GM12878 (cell line): ENCODE measurements at regions not wholly inside any gene's neighbourhood (a gene's known extent, or its start where the extent isn't known, plus 50 kb on each side); places are given as distances from the start of the nearest gene placed in this dataset.

ENCODE experiments used
- ATAC-seq: fragments of 200-7000 bp; cut with Tn5 transposase; 3 replicates; pipeline ENCODE4 v1.9.1; 2020; ENCODE audit warnings: mild to moderate bottlenecking, moderate library complexity
- BruUV-seq: library from RNA; stranded (reverse); fragments of 400-500 nt; replicated peaks from 2 replicates; lab custom pipeline; 2021; lab: Mats Ljungman, UMichigan
- CTCF ChIA-PET: fragments of 300-600 bp; sonication (Branson Sonifier 250); formaldehyde crosslinking; extraction: SDS; loops from one replicate; lab custom pipeline; 2021; ENCODE audit warnings: inconsistent platforms; lab: Yijun Ruan, JAX
- POLR2A ChIA-PET: fragments of 350-600 bp; formaldehyde crosslinking; extraction: SDS; loops from one replicate; lab custom pipeline; 2021; ENCODE audit warnings: inconsistent platforms; lab: Charles Lee
- RAD21 ChIA-PET: fragments of 300-600 bp; sonication (Branson Sonifier 250); formaldehyde crosslinking; loops from one replicate; lab custom pipeline; 2023; ENCODE audit warnings: antibody characterized with exemption; ENCODE audit not compliant: unreplicated experiment; lab: Charles Lee
- SMC1A ChIA-PET: fragments of 300-600 bp; sonication (Branson Sonifier 250); formaldehyde crosslinking; loops from one replicate; lab custom pipeline; 2023; ENCODE audit not compliant: unreplicated experiment, uncharacterized antibody; lab: Charles Lee
- DNase-seq: peaks from one replicate; pipeline ENCODE4 v3.0.0-alpha.2; 2011; ENCODE audit warnings: low read depth, low spot score
- FAIRE-seq: peaks from 3 replicates; lab custom pipeline; 2011; peaks lifted over from hg19 to GRCh38; lab: Jason Lieb, UNC
- H2AFZ ChIP-seq: 2 replicates; pipeline ENCODE4 v1.6.0; 2011; ENCODE audit warnings: low read depth, low read length, control low read depth; ENCODE audit not compliant: control insufficient read depth
- H3K27ac ChIP-seq: 2 replicates; pipeline ENCODE4 v1.5.1; 2011; ENCODE audit warnings: control low read depth; ENCODE audit not compliant: control insufficient read depth, insufficient read depth
- H3K27me3 ChIP-seq, 2 experiments: replicated peaks in 1 of 2; 2 replicates each; pipeline versions ENCODE4 v1.6.0 to v1.6.1; 2011; ENCODE audit warnings: low read length in 1 of 2; ENCODE audit not compliant: control insufficient read depth in 2 of 2, insufficient read depth in 2 of 2
- H3K36me3 ChIP-seq, 2 experiments: 2 replicates each; pipeline ENCODE4 v1.5.1; 2011; ENCODE audit warnings: low read length in 1 of 2; ENCODE audit not compliant: control insufficient read depth in 2 of 2, insufficient read depth in 2 of 2
- H3K4me1 ChIP-seq: 2 replicates; pipeline ENCODE4 v1.6.1; 2011; ENCODE audit warnings: mild to moderate bottlenecking, low read length, moderate library complexity, mixed read lengths; ENCODE audit not compliant: control insufficient read depth, insufficient read depth
- H3K4me2 ChIP-seq: 2 replicates; pipeline ENCODE4 v1.6.0; 2011; ENCODE audit warnings: control low read depth; ENCODE audit not compliant: control insufficient read depth, insufficient read depth
- H3K4me3 ChIP-seq: fragments of 200-600 bp; sonication (generic); 2 replicates; pipeline ENCODE4 v1.5.1; 2016
- H3K79me2 ChIP-seq: 2 replicates; pipeline ENCODE4 v1.6.0; 2011; ENCODE audit warnings: low read length; ENCODE audit not compliant: control insufficient read depth, insufficient read depth
- H3K9ac ChIP-seq: 2 replicates; pipeline ENCODE4 v1.8.0; 2011; ENCODE audit warnings: low read length, control low read depth, mixed read lengths; ENCODE audit not compliant: control insufficient read depth, insufficient read depth
- H3K9me3 ChIP-seq: replicated peaks from 3 replicates; pipeline ENCODE4 v1.5.1; 2011; ENCODE audit warnings: mild to moderate bottlenecking, low read length; ENCODE audit not compliant: control insufficient read depth, insufficient read depth
- H4K20me1 ChIP-seq: 2 replicates; pipeline ENCODE4 v1.6.0; 2011; ENCODE audit not compliant: control insufficient read depth, insufficient read depth
- E2F4 ChIP-seq: IDR thresholded peaks from 2 replicates; pipeline ENCODE4 v1.6.1; 2012; ENCODE audit warnings: low read depth, low read length, improper control_type of control experiment
- ELK1 ChIP-seq: IDR thresholded peaks from 2 replicates; pipeline ENCODE4 v1.6.1; 2012; ENCODE audit warnings: low read depth, low read length, improper control_type of control experiment
- HCFC1 ChIP-seq: fragments of 150-350 bp; IDR thresholded peaks from 2 replicates; pipeline ENCODE4 v1.6.1; 2014; ENCODE audit warnings: low read length
- IRF4 ChIP-seq: IDR thresholded peaks from 2 replicates; pipeline ENCODE4 v1.6.1; 2011; ENCODE audit warnings: low read depth, low read length
- MEF2B ChIP-seq: fragments of 450-650 bp; IDR thresholded peaks from 2 replicates; pipeline ENCODE4 v1.6.1; 2018; ENCODE audit warnings: mild to moderate bottlenecking, moderate library complexity; ENCODE audit not compliant: partially characterized antibody, poor library complexity, severe bottlenecking
- NBN ChIP-seq: fragments of 450-650 bp; IDR thresholded peaks from 2 replicates; pipeline ENCODE4 v1.6.1; 2016
- NFYB ChIP-seq: IDR thresholded peaks from 2 replicates; pipeline ENCODE4 v1.6.1; 2011; ENCODE audit warnings: low read depth, mild to moderate bottlenecking, low read length, improper control_type of control experiment, moderate library complexity; ENCODE audit not compliant: insufficient read depth
- RELB ChIP-seq: fragments of 450-650 bp; IDR thresholded peaks from 2 replicates; pipeline ENCODE4 v1.6.1; 2017; ENCODE audit warnings: low read depth, mild to moderate bottlenecking, moderate library complexity
- REST ChIP-seq: IDR thresholded peaks from 2 replicates; pipeline ENCODE4 v1.6.1; 2012; ENCODE audit warnings: mild to moderate bottlenecking, low read depth, low read length
- SMAD1 ChIP-seq: fragments of 450-650 bp; IDR thresholded peaks from 2 replicates; pipeline ENCODE4 v1.6.1; 2018; ENCODE audit warnings: mild to moderate bottlenecking, low read depth; ENCODE audit not compliant: partially characterized antibody
- STAT1 ChIP-seq: fragments of 450-650 bp; conservative IDR thresholded peaks from 2 replicates; pipeline ENCODE4 v1.6.1; 2014; ENCODE audit warnings: antibody characterized with exemption, mild to moderate bottlenecking
- TBL1XR1 ChIP-seq: IDR thresholded peaks from 2 replicates; pipeline ENCODE4 v1.6.1; 2012; ENCODE audit warnings: low read depth, low read length, improper control_type of control experiment
- TCF3 ChIP-seq: IDR thresholded peaks from 2 replicates; pipeline ENCODE4 v1.6.1; 2012; ENCODE audit warnings: low read depth, mild to moderate bottlenecking, low read length, borderline replicate concordance; ENCODE audit not compliant: insufficient read depth
- WRNIP1 ChIP-seq: IDR thresholded peaks from 2 replicates; pipeline ENCODE4 v1.6.1; 2011; ENCODE audit warnings: low read depth, low read length, improper control_type of control experiment, borderline replicate concordance
- ZNF384 ChIP-seq: IDR thresholded peaks from 2 replicates; pipeline ENCODE4 v1.6.1; 2012; ENCODE audit warnings: low read depth, mild to moderate bottlenecking, low read length, improper control_type of control experiment, borderline replicate concordance
- ZNF622 ChIP-seq: fragments of 450-650 bp; IDR thresholded peaks from 2 replicates; pipeline ENCODE4 v1.6.1; 2017; ENCODE audit warnings: mild to moderate bottlenecking, inconsistent platforms
- WGBS: methylation state at CpG from one replicate; pipeline ENCODE4 v1.1.6; 2016; ENCODE audit warnings: low lambda C conversion rate; ENCODE audit not compliant: insufficient replicate concordance, insufficient coverage; ENCODE audit errors: missing lambda C conversion rate; 5-methylcytosine and 5-hydroxymethylcytosine counted together
- in situ Hi-C: fragments of 300-500 bp; cut with MboI; formaldehyde crosslinking; loops from 9 replicates; pipeline ENCODE4 v1.14.3; 2018; ENCODE audit warnings: mixed read lengths
- intact Hi-C: fragments of 100-400 bp; cut with micrococcal nuclease; formaldehyde crosslinking; loops from one replicate; pipeline ENCODE4 v1.14.2; 2022; ENCODE audit not compliant: unreplicated experiment

DNA sequence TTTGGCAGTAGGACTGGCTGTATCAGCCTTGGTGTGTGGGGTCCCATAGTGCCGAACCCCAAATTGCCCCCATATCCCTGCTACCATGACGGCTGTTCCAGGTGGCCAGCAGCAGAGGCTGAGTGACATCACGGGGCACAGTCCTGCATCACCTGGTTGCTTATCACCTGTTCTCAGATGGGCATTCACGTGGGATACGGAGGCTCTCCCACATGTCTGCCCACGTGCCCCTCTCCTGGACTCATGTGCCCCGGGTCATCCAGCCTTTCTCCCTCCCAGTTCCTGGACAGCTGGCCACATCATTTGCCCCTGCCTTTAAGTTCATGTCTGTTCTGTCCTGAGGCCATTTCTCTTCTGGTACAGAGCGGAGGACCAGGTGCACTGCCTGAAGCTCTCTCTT lies 431.0 kb upstream of the B3GAT1 start (continued):
- no peak for TF ChIP-seq E2F4
- no peak for TF ChIP-seq NBN
- no peak for TF ChIP-seq SMAD1

DNA sequence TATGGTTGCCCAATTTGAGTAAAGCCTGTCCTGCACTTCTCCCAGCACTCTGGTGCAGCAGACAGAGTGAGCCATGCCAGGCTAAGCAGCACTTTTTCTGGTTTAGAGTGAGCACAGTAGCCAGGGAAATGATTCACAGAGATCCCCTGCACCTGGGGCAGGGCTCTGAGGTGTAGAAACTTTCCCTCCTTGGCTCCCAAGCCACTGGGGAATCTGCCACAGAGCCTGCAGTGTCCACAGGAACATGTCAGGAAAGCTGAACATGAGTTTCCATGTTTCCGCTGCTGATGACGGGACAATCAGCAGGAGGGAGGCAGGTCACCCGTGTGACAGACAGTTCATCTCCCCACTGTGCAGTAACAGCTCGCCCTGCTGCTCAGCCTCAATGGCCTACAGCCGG lies 429.9 kb upstream of the B3GAT1 start:
- 0 out of 4 replicates have a peak, but pooled peaks cover 0 to under 1% of the 10 kb centered on the region in 2 experiments for H3K27me3 ChIP-seq
- H3K27ac ChIP-seq = no peak overlapping the region
- H3K4me1 ChIP-seq = no peaks in the 10 kb centered on the region
- H3K79me2 ChIP-seq = no peaks in the 10 kb centered on the region
- no peak overlapping the region for H3K4me2 ChIP-seq
- no peaks in the 10 kb centered on the region for H3K9me3 ChIP-seq
- no peak overlapping the region for H3K4me3 ChIP-seq
- ChIA-PET RAD21 (no interaction called here), POLR2A (no interaction called here), CTCF (interaction anchor here (1.7 kb wide), 1 partner anchor 26 kb away, joined by 5 read pairs; no protein-coding TSS in a partner anchor), SMC1A (no interaction called here)
- ATAC-seq (no peak), FAIRE-seq (no peak), DNase-seq (no peak)
- no peaks in the 10 kb centered on the region for H3K36me3 ChIP-seq
- intact Hi-C loops = no loop called here
- 37% methylated on average over 5 of the region's 5 CpGs for WGBS
- no peak overlapping the region for H2AFZ ChIP-seq
- no peaks in the 10 kb centered on the region for H4K20me1 ChIP-seq
- in situ Hi-C loops = no loop called here
- no TSS peak for BruUV-seq
- H3K9ac ChIP-seq = no peak overlapping the region
- TF ChIP-seq MEF2B (no peak), STAT1 (no peak), ZNF384 (no peak), TBL1XR1 (no peak), ZNF622 (no peak), IRF4 (no peak), NFYB (no peak), RELB (no peak), TCF3 (no peak), REST (no peak), WRNIP1 (no peak), HCFC1 (no peak), ELK1 (no peak)
